ENCODE measurements at regions not wholly inside any gene's neighbourhood (a gene's known extent, or its start where the extent isn't known, plus 50 kb on each side); places are given as distances from the start of the nearest gene placed in this dataset.

- no peak for TF ChIP-seq POLR2A (IDR thresholded peaks at IDR 0.05; ENCODE audit: extremely low read depth, insufficient read length)
- TF ChIP-seq CTCF (IDR thresholded peaks at IDR 0.05; ENCODE audit: low read depth, low read length), result no peak
- no peak for TF ChIP-seq MYC (IDR thresholded peaks at IDR 0.05; ENCODE audit: low read depth, low read length)
- TF ChIP-seq MAX (IDR thresholded peaks at IDR 0.05; ENCODE audit: low read depth, low read length), result no peak
- peak; percentile 22 for DNase-seq (ENCODE audit: low read depth)
- H3K4me3 ChIP-seq (ENCODE audit: low read depth, low read length), result no peak overlapping the region
Measured at GRCh38 chr14:97198813-97199212, 401.6 kb downstream of the VRK1 start.

GRCh38 chr14:97200245-97200644 lies 403.1 kb downstream of the VRK1 start:
- DNase-seq (ENCODE audit: low read depth), result no peak
- no peak overlapping the region for H3K4me3 ChIP-seq (ENCODE audit: low read depth, low read length)
- no peak for TF ChIP-seq CTCF (IDR thresholded peaks at IDR 0.05; ENCODE audit: low read depth, low read length)
- TF ChIP-seq MYC (IDR thresholded peaks at IDR 0.05; ENCODE audit: low read depth, low read length), result no peak
- no peak for TF ChIP-seq POLR2A (IDR thresholded peaks at IDR 0.05; ENCODE audit: extremely low read depth, insufficient read length)
- no peak for TF ChIP-seq MAX (IDR thresholded peaks at IDR 0.05; ENCODE audit: low read depth, low read length)

- DNase-seq (ENCODE audit: low read depth), result no peak
- TF ChIP-seq MAX (IDR thresholded peaks at IDR 0.05; ENCODE audit: low read depth, low read length) (no peak), MYC (IDR thresholded peaks at IDR 0.05; ENCODE audit: low read depth, low read length) (no peak), CTCF (IDR thresholded peaks at IDR 0.05; ENCODE audit: low read depth, low read length) (no peak), POLR2A (IDR thresholded peaks at IDR 0.05; ENCODE audit: extremely low read depth, insufficient read length) (no peak)
- H3K4me3 ChIP-seq (ENCODE audit: low read depth, low read length), result no peak overlapping the region
Measured at GRCh38 chr14:97206916-97207315, 409.7 kb downstream of the VRK1 start.

GRCh38 chr14:97210202-97210601 lies 413.0 kb downstream of the VRK1 start:
- TF ChIP-seq MYC (IDR thresholded peaks at IDR 0.05; ENCODE audit: low read depth, low read length), result no peak
- TF ChIP-seq MAX (IDR thresholded peaks at IDR 0.05; ENCODE audit: low read depth, low read length), result no peak
- no peak for TF ChIP-seq CTCF (IDR thresholded peaks at IDR 0.05; ENCODE audit: low read depth, low read length)
- TF ChIP-seq POLR2A (IDR thresholded peaks at IDR 0.05; ENCODE audit: extremely low read depth, insufficient read length), result no peak
- no peak overlapping the region for H3K4me3 ChIP-seq (ENCODE audit: low read depth, low read length)
- DNase-seq (ENCODE audit: low read depth), result no peak

GRCh38 chr14:97212399-97212798 lies 415.2 kb downstream of the VRK1 start:
- no peak for DNase-seq (ENCODE audit: low read depth)
- H3K4me3 ChIP-seq (ENCODE audit: low read depth, low read length), result no peak overlapping the region
- TF ChIP-seq POLR2A (IDR thresholded peaks at IDR 0.05; ENCODE audit: extremely low read depth, insufficient read length), result no peak
- TF ChIP-seq MAX (IDR thresholded peaks at IDR 0.05; ENCODE audit: low read depth, low read length), result no peak
- TF ChIP-seq CTCF (IDR thresholded peaks at IDR 0.05; ENCODE audit: low read depth, low read length), result no peak
- no peak for TF ChIP-seq MYC (IDR thresholded peaks at IDR 0.05; ENCODE audit: low read depth, low read length)

- TF ChIP-seq MAX (IDR thresholded peaks at IDR 0.05; ENCODE audit: low read depth, low read length), result no peak
- TF ChIP-seq CTCF (IDR thresholded peaks at IDR 0.05; ENCODE audit: low read depth, low read length), result no peak
- no peak for TF ChIP-seq MYC (IDR thresholded peaks at IDR 0.05; ENCODE audit: low read depth, low read length)
- no peak for TF ChIP-seq POLR2A (IDR thresholded peaks at IDR 0.05; ENCODE audit: extremely low read depth, insufficient read length)
- DNase-seq (ENCODE audit: low read depth), result no peak
- no peak overlapping the region for H3K4me3 ChIP-seq (ENCODE audit: low read depth, low read length)
Measured at GRCh38 chr14:97213720-97214119, 416.5 kb downstream of the VRK1 start.

Data from NB4 (cell line).